ENCODE measurements at regions not wholly inside any gene's neighbourhood (a gene's known extent, or its start where the extent isn't known, plus 50 kb on each side); places are given as distances from the start of the nearest gene placed in this dataset.
"Not testable (repeated sequence)": the region's sequence is repeated elsewhere in the genome, so short reads cannot be mapped to it uniquely, and the experiment has no call there.

DNA sequence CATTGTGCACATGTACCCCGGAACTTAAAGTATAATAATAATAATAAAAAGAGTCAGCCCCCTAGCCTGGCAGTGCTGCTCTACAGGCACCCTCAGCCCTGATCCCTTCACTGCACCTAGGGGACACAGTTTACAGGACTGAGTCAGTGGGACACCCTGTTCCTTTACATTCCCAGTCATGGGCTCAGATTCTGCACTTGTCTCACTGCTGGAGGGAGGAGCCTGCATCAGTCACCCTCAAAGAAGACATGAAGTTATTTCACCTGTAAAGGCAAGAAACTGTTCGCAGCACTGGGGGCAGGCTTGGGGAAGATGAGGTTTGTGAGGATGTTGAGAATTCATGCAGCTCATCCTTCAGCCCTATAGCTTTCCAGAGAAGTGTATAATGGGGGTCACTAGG is 50.7 kb upstream of the VPREB1 start:
- no peak for DNase-seq (ENCODE audit: low spot score)

DNA sequence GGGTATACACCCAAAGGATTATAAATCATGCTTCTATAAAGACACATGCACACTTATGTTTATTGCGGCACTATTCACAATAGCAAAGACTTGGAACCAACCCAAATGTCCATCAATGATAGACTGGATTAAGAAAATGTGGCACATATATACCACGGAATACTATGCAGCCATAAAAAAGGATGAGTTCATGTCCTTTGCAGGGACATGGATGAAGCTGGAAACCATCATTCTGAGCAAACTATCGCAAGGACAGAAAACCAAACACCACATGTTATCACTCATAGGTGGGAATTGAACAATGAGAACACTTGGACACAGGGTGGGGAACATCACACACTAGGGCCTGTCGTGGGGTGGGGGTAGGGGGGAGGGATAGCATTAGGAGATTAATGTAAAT is 51.1 kb upstream of the VPREB1 start:
- DNase-seq (ENCODE audit: low spot score), result not testable (repeated sequence)

DNA sequence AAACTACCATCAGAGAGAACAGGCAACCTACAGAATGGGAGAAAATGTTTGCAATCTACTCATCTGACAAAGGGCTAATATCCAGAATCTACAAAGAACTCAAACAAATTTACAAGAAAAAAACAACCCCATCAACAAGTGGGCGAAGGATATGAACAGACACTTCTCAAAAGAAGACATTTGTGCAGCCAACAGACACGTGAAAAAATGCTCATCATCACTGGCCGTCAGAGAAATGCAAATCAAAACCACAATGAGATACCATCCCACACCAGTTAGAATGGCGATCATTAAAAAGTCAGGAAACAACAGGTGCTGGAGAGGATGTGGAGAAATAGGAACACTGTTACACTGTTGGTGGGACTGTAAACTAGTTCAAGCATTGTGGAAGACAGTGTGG is 51.6 kb upstream of the VPREB1 start:
- not testable (repeated sequence) for DNase-seq (ENCODE audit: low spot score)

DNA sequence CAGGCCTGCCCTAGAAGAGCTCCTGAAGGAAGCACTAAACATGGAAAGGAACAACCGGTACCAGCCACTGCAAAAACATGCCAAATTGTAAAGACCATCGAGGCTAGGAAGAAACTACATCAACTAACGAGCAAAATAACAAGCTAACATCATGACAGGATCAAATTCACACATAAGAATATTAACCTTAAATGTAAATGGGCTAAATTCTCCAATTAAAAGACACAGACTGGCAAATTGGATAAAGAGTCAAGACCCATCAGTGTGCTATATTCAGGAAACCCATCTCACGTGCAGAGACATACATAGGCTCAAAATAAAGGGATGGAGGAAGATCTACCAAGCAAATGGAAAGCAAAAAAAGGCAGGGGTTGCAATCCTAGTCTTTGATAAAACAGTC is 54.8 kb upstream of the VPREB1 start:
- not testable (repeated sequence) for DNase-seq (ENCODE audit: low spot score)

DNA sequence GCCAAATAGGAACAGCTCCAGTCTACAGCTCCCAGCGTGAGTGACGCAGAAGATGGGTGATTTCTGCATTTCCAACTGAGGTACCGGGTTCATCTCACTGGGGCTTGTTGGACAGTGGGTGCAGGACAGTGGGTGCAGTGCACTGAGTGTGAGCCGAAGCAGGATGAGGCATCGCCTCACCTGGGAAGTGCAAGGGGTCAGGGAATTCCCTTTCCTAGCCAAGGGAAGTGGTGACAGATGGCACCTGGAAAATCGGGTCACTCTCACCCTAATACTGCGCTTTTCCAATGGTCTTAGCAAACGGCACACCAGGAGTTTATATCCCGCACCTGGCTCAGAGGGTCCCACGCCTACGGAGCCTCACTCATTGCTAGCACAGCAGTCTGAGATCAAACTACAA is 56.7 kb upstream of the VPREB1 start:
- DNase-seq (ENCODE audit: low spot score), result not testable (repeated sequence)

DNA sequence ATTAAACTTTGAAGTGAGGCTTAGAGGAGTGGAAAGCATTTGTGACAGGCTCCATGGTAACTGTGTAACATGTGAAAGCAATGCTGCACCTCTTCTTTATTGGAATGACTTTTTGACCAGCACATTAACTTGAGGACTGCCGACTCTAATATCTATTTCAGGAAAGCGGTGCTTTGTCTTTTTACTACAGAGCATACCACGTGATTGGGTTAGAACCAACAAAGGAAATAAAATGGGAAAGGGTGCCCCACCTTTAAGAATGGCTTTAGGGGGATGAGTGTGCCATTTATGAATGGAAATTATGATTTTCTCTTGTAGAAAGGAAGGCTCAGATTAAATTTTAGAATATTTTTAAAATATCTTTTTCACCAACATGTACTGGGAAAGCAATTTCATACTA is 57.3 kb upstream of the VPREB1 start:
- DNase-seq (ENCODE audit: low spot score), result no peak

DNA sequence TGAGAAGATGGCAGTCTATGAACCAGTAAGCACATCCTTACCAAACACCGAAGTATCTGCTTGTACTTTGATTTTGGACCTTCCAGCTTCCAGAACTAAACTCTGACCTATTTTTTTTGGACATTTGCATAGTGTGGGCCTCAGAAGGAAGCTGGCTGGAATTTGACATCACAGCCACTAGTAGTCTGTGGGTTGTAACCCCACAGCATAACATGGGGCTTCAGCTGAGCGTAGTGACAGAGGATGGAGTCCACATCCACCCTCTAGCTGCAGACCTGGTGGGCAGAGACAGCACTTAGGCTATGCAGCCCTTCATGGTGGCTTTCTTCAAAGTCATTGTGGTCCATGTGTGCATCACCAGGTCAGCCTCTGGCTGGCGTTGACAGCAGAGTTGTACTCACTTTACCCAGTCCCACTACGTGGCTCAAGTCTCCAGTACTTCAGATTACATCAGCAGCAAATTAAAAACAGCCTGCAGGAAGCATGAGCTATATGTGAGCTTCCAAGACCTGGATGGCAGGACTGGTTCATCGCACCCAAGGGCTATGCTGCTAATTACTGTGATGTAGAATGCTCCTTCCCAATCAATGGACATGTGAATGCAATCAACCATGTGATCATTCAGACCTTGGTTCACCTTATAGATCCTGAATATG is 58.6 kb upstream of the VPREB1 start:
- DNase-seq (ENCODE audit: low spot score), result no peak

DNA sequence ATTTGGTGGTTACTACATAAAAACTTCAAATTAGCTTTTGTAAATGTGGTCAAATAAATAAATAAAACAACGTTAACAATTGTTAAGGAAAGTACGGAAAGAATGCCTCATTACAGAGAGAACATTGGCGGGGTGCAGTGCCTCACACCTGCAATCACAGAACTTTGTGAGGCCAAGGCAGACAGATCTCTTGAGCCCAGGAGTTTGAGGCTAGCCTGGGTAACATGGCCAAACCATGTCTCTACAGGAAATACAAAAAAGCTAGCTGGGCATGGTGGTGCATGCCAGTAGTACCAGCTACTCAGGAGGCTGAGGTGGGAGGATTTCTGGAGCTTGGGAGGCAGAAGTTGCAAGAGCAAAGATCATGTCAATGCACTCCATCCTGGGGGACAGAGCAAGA is 59.4 kb upstream of the VPREB1 start:
- no peak for DNase-seq (ENCODE audit: low spot score)

DNA sequence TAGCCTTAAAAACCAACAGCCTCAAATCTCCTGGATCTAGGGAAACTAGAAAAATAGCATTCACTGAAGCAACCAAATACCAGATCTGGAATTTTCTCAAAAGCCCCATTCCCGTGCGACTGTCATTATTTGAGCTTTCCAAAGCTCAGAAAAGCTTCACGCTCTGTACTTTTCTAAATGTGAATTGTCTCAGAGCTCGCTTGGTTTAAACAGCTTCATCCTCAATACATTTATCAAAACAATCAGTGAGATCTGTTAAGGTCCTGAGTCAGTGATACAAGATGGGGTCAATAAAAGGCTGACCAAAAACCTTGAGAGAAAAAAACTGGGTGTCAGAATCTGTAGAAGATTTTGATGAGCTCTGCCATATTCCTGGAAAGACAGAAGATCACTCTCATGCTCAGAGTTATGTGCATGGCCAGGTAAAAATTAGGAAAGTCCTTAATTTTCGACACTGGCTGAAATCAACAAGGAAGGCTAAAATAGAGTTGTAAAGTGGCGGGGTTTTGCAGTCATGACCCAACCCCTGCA is 60.2 kb upstream of the VPREB1 start:
- DNase-seq (ENCODE audit: low spot score), result no peak

DNA sequence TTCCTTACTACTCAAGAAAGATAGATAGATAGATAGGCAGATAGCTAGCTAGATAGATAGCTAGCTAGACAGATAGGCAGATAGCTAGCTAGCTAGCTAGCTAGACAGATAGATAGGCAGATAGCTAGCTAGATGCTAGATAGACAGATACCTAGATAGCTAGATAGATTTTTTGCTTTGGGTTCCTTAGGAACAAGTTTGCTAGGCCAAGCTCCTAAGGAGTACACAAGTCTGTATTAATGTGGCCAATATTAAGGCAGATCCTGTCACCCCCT is 61.7 kb upstream of the VPREB1 start:
- no peak for DNase-seq (ENCODE audit: low spot score)

DNA sequence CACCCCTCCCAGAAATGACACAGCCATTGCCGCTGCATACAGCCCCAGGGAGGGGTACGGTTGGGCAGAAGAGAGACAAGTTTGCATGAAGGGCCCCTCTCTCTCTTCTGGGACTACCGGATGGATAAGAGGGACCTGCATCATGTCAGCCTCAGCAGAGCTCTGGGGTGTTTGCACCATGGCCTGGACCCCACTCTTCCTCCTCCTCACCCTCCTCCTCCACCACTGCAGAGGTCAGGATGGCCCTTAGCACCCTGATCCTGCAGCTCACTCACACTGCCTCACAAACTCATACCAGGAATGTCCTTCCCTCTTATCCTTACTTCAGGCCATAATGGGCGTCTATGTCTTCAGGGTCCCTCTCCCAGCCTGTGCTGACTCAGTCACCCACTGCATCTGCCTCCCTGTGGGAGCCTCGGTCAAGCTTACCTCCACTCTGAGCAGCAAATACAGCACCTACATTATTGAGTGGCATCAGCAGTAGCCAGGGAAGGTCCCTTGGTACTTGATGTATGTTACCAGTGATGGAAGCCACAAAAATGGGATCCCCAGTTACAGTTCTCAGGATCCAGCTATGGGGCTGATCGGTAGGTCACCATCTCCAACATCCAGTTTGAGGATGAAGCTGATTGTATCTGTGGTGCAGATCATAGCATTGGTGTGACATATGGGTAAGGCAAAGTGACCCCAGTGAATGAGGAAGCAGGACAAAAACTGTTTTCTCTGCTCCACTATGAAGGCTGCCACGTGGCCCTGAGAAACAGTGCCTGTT is 62.2 kb upstream of the VPREB1 start:
- DNase-seq (ENCODE audit: low spot score), result no peak

DNA sequence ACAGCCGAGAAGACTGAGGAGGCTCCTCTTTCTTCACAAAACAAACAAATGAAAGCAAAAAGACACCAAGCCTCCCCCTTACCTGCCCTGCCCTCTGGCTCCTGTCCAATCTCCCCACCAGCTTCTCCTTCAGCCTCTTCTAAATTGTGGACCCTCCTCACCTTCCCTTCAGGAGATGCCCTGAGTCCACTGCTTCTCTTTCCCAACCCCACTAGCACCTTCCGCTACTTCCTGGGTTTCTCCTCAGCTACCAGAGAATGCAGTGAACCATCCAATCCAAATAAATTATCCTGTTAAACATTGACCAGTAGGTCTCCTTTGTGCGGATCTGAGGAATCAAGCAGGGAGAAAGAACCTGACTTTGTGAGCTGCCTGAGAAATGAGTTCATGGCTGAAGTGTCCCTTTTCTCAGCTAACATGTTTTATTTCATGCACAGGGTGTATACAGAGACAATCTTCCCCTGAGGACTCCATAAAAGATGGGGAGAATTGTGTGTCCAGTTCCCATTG is 63.2 kb upstream of the VPREB1 start:
- DNase-seq (ENCODE audit: low spot score), result no peak

DNA sequence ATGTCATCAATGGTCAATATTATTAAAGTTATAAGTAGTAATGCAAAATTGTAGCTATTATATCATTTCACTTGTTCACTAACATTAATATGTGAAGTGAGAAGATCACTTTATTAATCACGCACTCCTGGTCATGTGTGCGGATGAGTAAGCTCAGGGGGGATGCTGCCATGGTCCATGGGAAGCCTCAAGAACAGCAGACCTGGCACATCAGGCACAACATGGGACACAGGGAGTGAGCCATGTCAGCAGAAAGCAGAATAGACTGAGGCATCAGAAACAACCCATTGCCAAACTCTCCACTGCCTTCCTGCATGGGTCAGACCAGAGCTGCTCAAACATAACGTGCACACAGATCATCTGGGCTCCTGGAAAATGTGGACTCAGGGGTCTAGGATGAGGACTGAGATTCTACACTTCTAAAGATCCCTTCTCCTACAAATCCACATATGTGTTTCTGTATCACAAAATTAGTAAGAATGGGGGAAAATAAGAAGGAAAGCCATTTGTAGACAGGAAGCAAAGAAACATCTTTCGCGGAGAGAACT is 63.8 kb upstream of the VPREB1 start:
- no peak for DNase-seq (ENCODE audit: low spot score)

DNA sequence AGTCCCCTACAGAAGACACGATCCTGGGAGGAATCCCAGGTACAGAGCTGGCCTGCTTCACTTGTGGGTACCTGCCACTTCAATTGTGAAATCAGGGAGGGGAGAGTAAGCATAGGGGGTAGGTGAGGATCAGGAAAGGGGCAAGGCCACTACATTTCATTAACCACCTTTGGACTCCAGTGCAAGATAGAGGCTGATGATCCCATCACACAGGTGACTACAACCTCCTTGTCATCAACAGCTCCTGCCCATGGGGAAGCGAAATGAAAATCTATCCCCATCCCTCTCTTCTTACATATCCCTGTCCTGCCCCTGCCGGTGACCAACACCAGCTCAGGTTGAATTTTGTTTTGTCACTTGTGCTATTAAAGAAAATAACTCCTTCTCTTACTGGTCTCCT is 64.7 kb upstream of the VPREB1 start:
- DNase-seq (ENCODE audit: low spot score), result no peak

DNA sequence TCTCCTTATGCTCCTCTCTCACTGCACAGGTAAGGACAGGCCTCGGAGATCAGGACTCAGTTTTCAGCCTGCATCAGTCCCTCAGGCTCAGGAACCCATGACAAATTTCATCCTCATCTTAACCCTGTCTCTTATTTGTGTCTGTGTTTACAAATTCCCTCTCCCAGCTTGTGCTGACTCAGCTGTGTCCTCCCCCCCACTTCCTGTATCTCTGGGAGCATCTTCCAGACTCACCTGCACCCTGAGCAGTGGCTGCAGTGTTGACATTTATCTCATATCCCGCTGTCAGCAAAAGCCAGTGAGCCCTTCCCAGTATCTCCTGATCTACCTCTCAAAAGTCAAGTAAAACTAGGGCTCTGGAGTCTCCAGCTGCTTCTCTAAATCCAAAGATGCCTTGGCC is 65.6 kb upstream of the VPREB1 start:
- no peak for DNase-seq (ENCODE audit: low spot score)

DNA sequence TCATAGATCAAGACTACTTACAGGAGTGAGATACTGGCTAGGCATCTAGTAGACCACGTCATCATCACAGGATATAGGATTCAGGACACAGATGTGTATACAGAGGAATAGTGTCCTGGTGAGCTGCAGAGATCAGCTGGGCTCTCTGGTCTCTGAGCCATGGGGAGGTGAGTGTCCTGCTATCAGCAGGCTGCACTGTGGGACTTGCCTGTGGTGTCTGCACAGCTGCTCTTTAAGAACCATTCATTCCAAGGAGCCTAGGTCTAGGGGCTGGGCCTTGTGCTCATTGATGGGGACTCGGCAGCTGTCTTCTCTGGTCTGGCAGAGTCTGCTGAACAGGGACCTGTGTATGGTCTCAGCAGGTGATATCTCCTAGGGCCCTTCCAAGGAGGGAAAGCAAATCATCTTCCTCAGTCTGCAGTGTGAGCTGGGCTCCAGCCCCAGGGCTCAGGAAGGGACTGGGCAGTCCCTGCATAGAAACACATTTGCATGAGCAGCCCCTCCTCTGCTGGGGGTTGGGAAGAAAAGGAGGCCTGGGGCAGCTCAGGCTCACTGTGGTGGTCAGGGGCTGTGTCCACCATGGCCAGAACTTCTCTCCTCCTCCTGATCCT is 66.1 kb upstream of the VPREB1 start:
- DNase-seq (ENCODE audit: low spot score), result no peak

DNA sequence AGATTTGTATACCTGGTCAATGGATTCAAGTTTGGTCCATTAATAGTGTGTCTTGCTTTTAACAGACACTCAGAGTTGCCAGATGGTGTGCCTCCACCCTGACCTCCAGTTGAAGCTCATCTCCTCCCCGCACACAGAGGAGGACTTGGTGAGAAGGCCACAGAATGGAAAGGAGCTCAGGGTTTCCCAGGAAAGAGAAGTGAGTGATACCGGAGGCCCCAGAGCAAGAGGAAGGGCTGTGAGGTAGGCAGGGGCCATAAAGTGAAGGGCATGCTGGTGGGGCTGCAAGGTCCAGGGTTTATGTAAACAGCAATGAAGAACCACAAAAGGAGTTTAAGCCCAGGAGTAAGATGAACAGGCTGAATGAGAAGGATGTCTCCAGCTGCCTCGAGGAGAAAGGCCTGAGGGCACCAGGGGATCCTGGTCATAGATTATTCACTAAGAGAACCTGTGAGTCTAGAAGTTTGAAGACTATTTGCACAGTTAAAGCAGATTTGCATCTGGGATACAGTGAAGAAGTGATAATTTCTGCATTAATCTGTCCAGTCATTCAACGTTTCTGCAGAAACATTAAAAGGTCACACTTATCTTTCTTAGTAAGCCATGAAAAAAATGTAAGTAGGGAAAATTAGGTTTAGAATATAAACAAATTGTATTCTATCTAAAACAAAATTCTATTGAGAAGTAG is 67.5 kb upstream of the VPREB1 start:
- no peak for DNase-seq (ENCODE audit: low spot score)

DNA sequence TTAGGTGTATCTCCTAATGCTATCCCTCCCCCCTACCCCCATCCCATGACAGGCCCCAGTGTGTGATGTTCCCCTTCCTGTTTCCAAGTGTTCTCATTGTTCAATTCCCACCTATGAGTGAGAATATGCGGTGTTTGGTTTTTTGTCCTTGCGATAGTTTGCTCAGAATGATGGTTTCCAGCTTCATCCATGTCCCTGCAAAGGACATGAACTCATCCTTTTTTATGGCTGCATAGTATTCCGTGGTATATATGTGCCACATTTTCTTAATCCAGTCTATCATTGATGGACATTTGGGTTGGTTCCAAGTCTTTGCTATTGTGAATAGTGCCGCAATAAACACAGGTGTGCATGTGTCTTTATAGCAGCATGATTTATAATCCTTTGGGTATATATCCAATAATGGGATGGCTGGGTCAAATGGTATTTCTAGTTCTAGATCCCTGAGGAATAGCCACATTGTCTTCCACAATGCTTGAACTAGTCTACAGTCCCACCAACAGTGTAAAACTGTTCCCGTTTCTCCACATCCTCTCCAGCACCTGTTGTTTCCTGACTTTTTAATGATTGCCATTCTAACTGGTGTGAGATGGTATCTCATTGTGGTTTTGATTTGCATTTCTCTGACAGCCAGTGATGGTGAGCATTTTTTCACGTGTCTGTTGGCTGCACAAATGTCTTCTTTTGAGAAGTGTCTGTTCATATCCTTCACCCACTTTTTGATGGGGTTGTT is 71.5 kb upstream of the VPREB1 start:
- DNase-seq (ENCODE audit: low spot score), result not testable (repeated sequence)

DNA sequence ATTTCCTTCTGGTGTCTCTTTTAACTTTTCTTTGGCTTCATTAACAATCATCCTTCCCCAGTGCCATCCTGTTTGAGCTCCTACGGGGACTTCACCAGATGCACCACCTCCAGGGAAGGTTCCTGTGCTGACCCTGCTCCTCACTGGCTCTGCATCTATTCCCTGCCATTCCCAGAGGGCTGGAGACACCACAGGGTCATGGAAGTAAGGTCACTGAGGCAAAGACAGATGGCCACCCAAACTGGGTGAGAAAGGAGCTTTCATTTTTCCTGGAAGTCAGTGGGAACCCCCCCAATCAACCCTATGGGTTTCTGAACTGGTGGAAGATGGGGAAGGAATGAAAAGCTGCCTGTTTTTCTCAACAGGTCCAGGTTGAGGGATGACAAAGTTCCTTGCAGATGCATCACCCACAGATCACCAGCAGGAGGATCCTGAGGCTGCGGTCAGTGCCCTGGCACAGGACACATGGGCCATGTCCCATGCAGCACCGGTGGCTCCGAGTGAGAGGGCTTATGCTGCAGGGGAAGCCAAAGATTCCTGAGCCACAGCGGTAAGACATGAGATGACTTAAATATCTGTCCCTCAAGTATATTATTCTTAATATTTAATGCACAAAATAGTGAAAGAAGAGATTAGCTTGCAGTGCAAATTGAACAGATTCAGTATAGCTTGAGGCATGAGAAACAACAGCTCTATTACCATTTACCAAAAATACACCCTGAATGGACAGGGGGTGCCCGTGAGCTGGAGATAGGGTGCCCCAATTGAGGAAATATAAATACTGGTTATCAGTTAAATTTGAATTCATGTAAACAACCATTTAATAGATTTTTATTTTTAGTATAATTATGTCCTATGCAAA is 73.0 kb upstream of the VPREB1 start:
- peak; percentile 41 for DNase-seq (ENCODE audit: low spot score)

DNA sequence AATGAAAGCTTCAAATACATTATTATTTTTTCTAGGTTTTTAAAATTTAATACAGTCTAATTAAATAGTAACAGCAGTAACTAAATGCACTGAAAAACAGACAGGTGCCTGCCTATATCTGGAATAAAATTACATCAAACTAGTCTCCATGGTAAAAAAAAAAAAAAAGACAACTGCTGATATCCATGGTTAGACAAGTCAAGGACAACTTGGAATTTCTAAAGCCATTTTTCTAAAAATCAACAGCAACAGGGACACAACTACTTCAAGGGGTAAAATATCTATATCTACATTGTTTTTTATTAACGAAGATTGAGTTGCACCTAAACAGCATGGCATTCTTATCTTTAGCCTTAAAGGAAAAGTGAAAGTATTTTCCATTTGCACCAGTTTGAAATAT is 74.7 kb upstream of the VPREB1 start:
- DNase-seq (ENCODE audit: low spot score), result no peak

All from AG20443 (cell line).